ENCODE measurements at regions not wholly inside any gene's neighbourhood (a gene's known extent, or its start where the extent isn't known, plus 50 kb on each side); places are given as distances from the start of the nearest gene placed in this dataset.

- TF ChIP-seq EZH2phosphoT487 (IDR thresholded peaks at IDR 0.05; ENCODE audit: insufficient read depth, low read depth) (no peak), EZH2 (IDR thresholded peaks at IDR 0.05; ENCODE audit: insufficient read depth, poor library complexity, severe bottlenecking) (no peak)
These were observed 542.6 kb downstream of the TUSC7 start for GRCh38 chr3:117252208-117252607.

Measured in GM23248 (cell line).